GM19239 (cell line): ENCODE measurements at regions not wholly inside any gene's neighbourhood (a gene's known extent, or its start where the extent isn't known, plus 50 kb on each side); places are given as distances from the start of the nearest gene placed in this dataset.
"Not testable (repeated sequence)": the region's sequence is repeated elsewhere in the genome, so short reads cannot be mapped to it uniquely, and the experiment has no call there.

ENCODE experiments used
- DNase-seq: peaks from one replicate; pipeline ENCODE4 v3.0.0; 2011; ENCODE audit warnings: low spot score; ENCODE audit not compliant: insufficient read length
- FAIRE-seq: peaks from 2 replicates; lab custom pipeline; 2011; peaks lifted over from hg19 to GRCh38; lab: Jason Lieb, UNC

DNA sequence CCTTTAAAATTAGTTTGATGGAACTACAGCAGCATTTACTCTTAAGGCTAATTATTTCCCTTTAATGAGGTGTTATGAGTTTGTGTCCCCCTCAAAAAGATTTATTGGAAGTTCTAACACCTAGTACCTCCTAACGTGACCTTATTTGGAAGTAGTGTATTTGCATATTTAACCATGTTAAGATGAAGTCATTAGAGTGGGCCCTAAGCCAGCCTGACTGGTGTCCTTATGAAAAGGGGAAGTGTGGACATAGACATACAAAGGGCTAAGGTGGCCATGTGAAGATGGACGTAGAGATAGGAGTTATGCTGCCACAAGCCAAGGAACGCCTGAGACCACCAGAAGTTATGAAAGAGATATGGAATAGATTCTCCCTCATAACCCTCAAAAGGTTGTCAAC is 985.4 kb upstream of the INTU start:
- DNase-seq: no peak

DNA sequence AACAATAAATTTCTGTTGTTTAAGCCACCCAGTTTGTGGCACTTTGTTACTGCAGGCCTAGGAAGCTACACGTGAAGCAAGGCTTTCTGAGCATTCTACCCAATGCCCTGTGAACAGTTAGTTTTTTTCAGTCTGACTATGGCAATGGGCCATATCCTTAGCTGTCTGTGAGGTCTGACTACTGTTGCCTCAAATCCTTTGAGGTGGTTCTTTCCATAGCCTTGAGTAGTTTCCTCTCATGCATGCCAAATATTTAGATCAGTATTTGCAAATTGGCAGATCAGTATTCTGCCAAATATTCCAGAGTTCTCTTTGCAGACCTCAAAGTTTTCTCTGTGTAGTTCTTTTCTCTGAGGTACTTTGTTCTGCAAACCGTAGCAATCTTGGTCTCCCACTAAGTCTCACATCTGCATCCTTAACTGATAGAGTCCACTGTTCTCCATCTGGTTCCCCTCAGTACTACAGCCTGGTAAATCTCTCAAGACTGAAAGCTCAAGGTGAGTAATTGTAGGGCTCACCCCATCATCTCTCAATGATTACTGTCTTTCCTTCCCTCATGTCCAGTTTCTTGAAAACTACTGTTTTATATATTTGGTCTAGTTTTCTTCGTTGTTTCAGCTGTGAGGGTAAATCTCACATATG is 984.9 kb upstream of the INTU start:
- DNase-seq: no peak
- no peak for FAIRE-seq

More for the DNA sequence above, 985.4 kb upstream of the INTU start:
- FAIRE-seq: no peak

DNA sequence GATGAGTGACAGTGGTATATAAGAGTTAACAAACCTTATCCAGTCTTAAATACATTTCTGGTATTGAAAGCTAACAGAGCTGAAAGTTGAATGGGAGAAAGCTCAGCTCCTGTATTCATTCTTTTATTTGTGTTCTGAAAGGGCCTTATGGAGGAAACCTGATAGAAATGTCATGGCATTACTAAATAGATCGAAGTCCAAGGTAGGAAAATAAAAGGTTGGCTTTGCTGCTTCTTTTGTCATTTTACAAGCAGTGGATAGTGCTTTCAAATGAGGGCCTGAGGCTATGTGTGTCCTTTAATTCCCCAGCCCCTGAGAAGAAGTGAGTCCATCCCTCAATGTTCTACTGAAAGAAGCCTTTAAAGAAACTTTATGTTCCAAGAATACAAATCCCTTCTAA is 974.3 kb upstream of the INTU start:
- DNase-seq: no peak
- FAIRE-seq: no peak

DNA sequence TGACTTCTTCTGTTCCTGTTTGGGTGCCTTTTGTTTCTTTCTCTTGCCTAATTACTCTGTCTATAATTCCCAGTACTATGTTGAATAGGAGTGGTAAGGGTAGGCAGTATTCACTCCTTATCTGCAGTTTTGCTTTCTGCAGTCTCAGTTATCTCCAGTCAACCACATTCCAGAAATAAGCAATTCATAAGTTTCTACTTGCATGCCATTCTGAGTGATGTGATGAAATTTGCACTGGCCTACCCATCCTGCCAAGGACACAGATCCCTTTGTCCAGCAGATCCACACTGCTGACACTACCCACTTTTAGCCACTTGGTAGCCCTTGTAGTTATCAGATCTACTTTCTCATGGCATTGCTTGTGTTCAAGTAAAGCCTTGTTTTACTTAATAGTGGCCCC is 971.6 kb upstream of the INTU start:
- FAIRE-seq: no peak
- no peak for DNase-seq

DNA sequence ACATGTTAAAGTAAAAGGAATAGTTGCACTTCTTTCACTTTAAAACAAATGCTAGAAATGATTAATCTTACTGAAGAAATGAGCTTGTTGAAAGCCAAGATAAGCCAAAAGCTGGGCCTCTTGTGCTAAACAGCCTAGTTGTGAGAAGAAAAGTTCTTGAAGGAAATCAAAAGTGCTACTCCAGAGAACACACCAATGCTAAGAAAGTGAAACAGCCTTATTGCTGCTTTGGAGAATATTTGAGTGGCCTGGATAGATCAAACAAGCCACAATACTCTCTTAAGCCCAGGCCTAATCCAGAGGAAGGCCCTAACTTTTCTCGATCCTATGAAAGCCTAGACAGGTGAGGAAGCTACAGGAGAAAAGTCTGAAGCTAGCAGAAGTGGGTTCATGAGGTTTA is 967.9 kb upstream of the INTU start:
- FAIRE-seq (no peak), DNase-seq (no peak)

DNA sequence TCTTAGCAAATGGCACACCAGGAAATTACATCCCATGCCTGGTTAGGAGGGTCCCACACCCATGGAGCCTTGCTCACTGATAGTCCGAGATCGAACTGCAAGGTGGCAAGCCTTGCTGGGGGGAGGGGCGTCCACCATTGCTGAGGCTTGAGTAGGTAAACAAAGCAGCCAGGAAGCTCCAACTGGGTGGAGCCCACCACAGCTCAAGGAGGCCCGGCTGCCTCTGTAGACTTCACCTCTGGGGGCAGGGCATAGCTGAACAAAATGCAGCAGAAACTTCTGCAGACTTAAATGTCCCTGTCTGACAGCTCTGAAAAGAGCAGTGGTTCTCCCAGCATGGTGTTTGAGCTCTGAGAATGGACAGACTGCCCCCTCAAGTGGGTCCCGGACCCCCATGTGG is 962.7 kb upstream of the INTU start:
- not testable (repeated sequence) for DNase-seq, FAIRE-seq

DNA sequence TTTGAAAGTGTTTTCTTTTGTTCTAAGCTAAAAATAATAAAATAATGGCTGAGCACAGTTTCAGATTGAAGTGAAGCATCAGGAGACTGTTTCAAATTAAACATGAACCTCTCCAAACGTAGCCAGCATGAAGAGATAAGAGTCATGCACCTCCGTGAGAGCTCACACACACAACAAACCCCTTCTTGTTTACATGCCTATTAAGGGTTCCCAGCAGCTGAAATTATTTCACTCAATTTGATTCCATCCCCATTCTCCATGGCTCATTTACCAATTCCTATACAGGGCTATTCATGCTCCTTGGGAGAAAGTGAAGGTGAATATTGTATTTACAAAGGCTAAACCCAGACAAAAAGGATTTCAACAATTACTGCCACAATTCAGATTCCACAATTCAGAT is 954.1 kb upstream of the INTU start:
- FAIRE-seq (no peak), DNase-seq (no peak)

DNA sequence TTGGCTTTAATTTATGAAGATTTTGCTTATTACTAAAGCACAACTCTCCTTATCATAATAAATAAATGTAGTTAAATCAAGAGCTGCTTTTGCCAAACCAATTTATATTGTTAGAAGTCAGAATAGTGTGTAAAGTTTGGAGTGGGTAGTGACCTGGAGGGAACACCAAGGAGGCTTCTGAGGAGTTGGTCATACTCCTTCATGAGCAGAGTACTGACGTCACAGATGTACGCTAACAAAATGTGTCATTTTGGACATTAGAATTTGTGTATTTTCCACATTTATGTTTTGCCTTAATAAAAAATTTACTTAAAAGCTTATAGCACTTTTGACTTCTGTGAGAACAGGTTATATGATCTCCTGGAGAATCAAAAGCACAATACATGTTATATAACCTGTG is 953.5 kb upstream of the INTU start:
- no peak for FAIRE-seq

DNA sequence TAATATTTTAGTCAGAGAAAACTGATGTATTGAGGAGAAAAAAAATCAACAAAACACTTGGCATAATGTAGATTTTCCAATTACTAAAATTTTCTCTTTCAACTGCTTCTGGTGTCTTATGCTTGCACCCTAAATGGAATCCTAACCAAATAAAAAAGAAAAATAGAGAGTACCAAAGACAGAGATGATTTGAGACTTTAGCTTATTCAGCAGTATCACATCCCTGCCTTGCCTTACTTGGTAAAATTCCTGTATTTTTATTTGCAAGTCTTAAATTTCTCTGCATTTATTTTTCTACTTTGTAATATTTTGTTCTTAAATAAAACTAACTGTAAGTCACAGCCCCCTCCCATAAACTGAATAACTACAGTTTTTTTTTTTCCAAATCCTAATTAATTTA is 950.5 kb upstream of the INTU start:
- no peak for FAIRE-seq
- DNase-seq: no peak

More for the DNA sequence above, 953.5 kb upstream of the INTU start:
- no peak for DNase-seq

DNA sequence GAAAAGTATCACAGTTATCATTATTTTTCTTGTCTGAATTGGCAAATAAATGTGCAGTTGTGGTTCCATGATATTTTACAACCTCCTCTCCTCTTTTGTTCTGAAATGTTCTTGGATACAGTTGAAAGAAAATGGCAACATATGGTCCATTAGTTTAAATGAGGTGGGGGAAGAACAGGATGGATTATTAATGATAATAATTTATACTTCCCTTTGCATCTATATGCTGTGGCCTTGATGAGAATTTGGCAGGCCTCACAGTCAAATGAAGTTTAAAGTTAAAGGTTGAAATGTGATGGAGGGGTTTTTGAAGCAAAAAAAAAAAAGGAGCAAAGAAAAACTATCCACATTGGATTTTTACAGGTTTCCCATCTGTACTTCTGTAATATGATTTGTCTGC is 946.3 kb upstream of the INTU start:
- no peak for DNase-seq
- FAIRE-seq: no peak

DNA sequence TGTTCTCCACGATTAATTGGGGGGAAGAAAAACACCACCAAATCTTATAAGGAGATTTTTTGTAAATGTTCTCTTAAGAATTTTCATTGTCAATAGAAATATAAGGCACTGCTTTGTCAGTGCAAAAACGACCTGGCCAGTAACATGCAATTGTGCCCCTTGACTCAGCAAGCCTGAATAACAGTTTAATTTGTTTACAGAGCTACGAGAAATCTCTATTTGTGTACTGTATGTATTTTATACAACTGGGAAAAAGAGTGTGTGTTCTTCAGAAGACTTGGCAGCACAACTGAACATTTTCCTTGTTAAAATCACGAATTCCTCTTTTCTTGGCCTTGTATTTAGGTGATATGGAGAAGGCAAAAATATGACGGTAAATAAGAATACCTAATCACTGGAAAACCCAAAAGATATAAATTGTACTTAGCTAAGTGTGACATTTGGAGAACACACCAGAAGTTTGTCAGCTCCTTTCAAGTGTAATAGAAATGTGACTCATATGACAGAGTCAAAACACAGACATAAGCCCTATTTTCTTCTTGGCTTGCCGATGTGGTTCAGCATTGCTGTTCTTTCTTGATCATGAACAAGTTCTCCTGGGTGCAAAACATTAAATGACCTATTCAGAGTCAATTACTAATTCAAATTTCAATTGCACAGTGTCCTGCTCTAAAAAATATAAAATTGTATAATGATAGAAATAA is 945.0 kb upstream of the INTU start:
- no peak for FAIRE-seq
- no peak for DNase-seq

DNA sequence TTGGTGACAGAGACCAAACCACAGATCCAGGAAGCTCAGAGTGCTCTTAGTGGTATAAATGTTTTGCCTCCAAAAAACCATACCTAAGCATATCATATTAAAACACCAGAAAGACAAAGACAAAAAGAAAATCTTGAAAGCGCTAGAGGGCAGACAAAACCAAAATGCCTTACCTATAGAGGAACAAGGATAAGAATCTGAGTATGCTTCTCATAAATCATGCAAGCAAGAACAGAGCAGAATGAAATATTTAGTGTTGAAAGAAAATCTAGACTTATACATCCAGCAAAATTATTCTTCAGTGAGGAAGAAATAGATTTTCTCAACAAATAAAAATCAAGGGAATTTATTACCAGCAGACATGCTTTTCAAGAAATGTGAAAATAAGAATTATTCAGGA is 941.0 kb upstream of the INTU start:
- DNase-seq (no peak), FAIRE-seq (no peak)

DNA sequence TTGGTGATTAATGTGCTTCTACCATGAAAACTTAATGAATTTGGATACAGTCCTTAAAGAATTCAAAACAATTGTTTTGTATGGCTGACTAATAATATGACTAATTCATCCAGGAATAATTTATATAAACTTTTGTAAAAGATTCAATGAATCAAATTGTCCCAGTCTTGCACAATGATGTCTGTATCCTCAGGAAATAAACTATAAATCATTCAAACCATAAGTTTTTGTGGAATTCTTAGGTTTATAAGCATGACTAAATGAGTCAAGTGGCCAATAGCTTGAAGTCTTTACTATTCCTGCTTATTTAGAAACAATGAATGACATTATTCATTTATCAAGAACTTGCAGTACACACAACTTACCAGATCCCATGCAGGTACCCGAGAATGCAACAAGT is 935.0 kb upstream of the INTU start:
- FAIRE-seq: no peak
- DNase-seq: no peak

DNA sequence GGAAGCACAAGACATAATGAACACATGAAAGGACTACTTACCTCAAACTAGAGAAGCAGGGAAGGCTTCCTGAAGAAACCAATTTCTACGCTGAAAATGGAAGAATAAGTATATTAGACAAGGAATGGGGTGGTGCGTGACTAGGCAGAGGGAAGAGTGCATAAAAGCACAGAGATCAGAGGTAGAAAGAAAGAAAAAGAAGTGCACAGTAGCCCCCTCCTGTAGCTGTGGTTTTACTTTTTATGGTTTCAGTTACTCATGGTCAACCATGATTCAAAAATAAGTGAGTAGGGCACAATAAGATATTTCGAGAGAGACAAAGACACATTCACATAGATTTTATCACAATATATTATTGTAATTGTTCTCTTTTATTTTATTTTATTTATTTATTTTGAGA is 934.5 kb upstream of the INTU start:
- DNase-seq (no peak), FAIRE-seq (no peak)

DNA sequence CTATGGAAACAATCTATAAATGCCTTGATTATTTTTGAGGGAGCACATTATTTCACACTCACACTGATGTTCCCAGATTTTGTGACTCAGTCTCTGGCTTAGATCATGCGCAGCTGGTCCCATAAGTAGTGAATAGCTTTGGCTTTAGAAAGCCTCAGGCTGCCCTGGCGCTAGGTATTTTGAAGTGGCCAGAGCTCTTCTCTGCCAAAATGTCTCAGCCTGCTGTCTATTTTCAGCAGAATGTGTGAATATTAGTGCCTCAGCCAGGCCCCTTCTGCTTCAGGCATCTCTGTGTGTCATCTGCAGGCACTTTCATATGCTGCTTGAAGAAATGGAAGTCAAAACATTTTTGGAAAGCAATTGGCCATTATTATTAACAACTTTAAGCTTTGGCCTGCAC is 931.0 kb upstream of the INTU start:
- DNase-seq: no peak
- no peak for FAIRE-seq

DNA sequence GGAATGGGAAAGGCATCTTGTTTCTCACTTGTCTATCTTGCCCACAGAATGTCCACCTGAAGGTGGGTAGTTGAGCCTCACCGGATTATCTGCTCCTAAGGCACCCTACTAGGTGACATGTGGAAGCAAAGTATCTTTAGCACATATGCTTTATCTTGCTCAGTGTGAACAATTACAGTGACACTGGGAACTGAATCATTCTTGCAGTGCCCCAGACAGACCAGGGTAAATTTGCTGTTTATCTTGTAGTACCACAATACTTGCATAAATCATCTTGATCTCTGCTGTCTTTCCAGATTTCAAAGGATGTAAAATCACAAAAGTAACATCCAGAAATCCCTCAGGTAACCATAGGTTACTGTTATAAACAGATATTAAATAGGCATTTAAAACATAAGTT is 930.0 kb upstream of the INTU start:
- no peak for DNase-seq
- no peak for FAIRE-seq

DNA sequence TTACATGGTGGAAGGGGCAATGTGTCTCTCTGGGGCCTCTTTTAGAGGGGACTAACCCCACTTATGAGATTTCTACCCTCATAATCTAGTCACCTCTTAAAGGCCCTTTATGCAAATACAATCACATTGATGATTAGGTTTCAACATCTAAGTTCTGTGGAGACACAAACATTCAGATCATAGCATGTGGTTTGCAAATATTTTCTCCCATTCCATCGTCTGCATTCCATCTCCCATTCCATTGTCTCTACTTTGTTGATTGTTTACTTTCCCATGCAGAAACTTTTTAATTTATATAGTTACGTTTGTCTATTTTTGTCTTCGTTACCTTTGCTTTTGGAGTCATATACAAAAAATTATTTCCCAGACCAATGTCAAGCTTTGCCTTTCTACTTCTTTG is 927.5 kb upstream of the INTU start:
- DNase-seq (no peak), FAIRE-seq (no peak)

DNA sequence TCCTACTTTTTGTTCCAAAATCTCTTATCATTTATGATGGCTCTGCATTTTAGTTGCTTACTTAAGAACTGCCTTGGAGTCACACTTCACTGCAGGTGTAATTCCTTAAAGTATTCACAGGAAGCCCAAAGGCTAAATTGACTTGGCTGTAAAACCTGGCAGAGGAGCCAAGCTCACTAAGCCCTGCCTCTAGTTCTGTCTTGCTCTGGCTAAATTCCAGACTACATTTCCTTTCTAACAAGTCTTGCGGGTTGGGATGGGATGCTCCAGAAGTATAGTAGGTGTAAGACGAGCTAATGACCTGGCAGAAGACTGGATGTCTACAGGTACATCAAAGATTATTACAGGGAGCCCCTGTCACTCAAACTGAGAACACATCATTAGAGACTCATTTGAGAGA is 924.0 kb upstream of the INTU start:
- DNase-seq: no peak
- FAIRE-seq: no peak

DNA sequence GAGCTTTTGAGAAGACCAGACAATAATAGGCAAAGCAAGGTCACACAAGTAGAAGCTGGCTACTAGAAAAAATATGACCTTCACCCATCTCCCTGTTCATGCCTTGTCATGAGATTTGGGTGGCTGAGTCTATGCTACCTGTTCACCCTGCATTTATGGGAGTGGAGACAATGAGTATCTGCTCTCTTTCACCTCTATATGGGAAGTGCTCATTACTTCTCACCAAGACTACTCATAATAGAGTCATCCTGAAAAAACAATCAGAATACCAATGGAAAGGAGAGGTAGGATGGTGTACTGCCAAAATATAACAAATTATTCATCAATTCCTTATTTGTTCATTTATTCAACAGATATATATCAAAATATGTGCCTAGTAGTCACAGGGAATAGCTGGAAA is 921.8 kb upstream of the INTU start:
- FAIRE-seq: no peak
- no peak for DNase-seq

DNA sequence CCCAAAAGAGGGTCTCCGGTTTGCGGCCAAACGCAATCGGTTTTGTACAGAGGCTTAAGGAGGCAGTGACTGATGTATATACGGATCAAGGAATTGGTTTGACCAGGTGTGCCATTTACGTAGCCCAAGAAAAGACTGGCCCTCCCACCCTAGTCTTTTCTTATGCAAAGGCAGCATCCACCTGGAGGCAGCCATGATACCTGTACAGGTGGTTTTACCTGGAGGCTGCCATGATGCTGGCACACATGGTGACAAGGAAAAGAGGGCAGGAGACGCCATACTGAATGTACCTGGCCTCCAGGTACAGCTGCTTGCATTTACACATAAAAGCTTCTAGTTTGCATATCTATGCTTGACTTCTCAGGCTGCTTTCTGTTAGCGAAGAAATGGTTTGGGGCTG is 917.7 kb upstream of the INTU start:
- DNase-seq (no peak), FAIRE-seq (no peak)

DNA sequence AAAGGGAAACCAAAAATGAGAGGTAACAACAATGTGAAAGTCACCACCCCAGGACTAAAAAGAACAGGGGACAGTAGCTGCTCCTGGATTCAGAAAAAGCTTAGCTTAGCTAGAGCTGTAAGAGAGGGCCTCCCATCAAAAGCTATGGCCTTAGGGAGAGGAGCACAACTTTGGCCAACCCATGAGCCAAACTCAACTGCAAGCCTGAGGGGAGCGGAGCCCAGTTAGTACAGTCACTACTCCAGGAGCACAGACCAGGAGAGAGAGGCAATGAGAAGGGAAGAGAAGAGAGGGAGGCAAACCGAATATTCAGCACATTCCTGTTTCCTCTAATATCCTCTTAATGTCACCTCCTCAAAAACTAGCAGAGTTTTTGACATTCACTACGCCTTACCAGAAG is 917.1 kb upstream of the INTU start:
- no peak for DNase-seq
- FAIRE-seq: no peak

DNA sequence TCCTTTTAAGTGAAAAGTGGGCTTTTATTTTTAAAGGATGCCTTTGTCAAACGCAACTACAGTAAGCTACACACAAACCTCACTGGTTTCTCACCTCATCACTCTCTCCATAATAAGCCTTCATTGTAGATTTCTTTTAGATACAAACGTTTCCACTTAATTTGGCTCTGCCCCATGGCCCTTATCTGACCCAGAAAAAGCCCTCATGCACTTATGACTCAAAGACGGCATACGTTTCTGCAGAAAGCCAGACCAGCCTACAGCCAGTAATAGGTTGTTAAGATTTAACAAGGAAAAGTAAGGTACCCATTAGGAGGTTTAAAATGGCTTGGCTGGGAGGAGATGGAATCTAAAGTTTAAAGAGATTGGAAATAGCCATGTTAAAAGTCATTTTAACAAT is 914.6 kb upstream of the INTU start:
- DNase-seq (no peak), FAIRE-seq (no peak)
